Transverse colon (tissue), 4 donors: ENCODE measurements at regions not wholly inside any gene's neighbourhood (a gene's known extent, or its start where the extent isn't known, plus 50 kb on each side); places are given as distances from the start of the nearest gene placed in this dataset.

Source experiments
- DNase-seq: peaks from one replicate; pipeline ENCODE4 v3.0.0-alpha.2; 2019
- H3K27ac ChIP-seq, 4 donors: fragments of 200-600 bp; sonication (generic); 2 replicates each; pipeline ENCODE4 v1.5.1; 2016 to 2018; ENCODE audit warnings: inconsistent platforms in 4 of 4
- H3K27me3 ChIP-seq: fragments of 200-600 bp; sonication (generic); 2 replicates; pipeline ENCODE4 v1.5.1; 2017; ENCODE audit warnings: inconsistent platforms
- H3K36me3 ChIP-seq, 4 donors: fragments of 200-600 bp; sonication (generic); 2 replicates each; pipeline ENCODE4 v1.5.1; 2017 to 2019; ENCODE audit warnings: inconsistent platforms in 4 of 4
- H3K4me1 ChIP-seq, 4 donors: fragments of 200-600 bp; sonication (generic); 2 replicates each; pipeline ENCODE4 v1.5.1; 2017 to 2020; ENCODE audit warnings: inconsistent platforms in 4 of 4
- H3K4me3 ChIP-seq, 4 donors: fragments of 200-600 bp; sonication (generic); 1 replicate in 1 of 4; 2 replicates in 3 of 4; pipeline versions ENCODE4 v1.5.1 to v1.6.1; 2017 to 2019; ENCODE audit warnings: inconsistent platforms in 4 of 4
- H3K9me3 ChIP-seq, 2 donors: fragments of 200-600 bp; sonication (generic); 2 replicates each; pipeline ENCODE4 v1.5.1; 2017 to 2019; ENCODE audit warnings: inconsistent platforms in 2 of 2
- EP300 ChIP-seq: sonication (generic); formaldehyde crosslinking; IDR thresholded peaks from one replicate; pipeline ENCODE4 v1.6.1; 2017; ENCODE audit warnings: antibody characterized with exemption, low read depth
- POLR2A ChIP-seq: fragments of 450-650 bp; IDR thresholded peaks from one replicate; pipeline ENCODE4 v1.6.1; 2016; ENCODE audit warnings: antibody characterized with exemption, mild to moderate bottlenecking, moderate library complexity
- POLR2AphosphoS5 ChIP-seq, 3 donors: sonication (generic); formaldehyde crosslinking; IDR thresholded peaks; one replicate each; pipeline ENCODE4 v1.6.1; 2016; ENCODE audit warnings: antibody characterized with exemption in 3 of 3
- WGBS, 2 donors: methylation state at CpG; one replicate each; pipeline ENCODE4 v1.1.5; 2018; ENCODE audit warnings: low coverage in 1 of 2; 5-methylcytosine and 5-hydroxymethylcytosine counted together
- in situ Hi-C, 4 donors: fragments of 200-750 bp; cut with MboI; loops; one replicate each; pipeline versions ENCODE4 v1.15.0 to v1.15.1; 2017; ENCODE audit warnings: low sequenced_read_pairs in 3 of 4, low pct_ligation_motif_present in 1 of 4, low pct_unique_long_range_greater_than_20kb in 1 of 4
- intact Hi-C: fragments of 100-400 bp; cut with DNase I; formaldehyde crosslinking; loops from one replicate; pipeline ENCODE4 v1.15.1; 2023; ENCODE audit warnings: low total_unique reads
- TF ChIP-seq, protein P1 (sequence below), 5 experiments: fragments of 200-600 bp in 3 of 5; fragments of 450-650 bp in 2 of 5; sonication (generic) in 3 of 5; IDR thresholded peaks; 1 replicate in 2 of 5; 2 replicates in 3 of 5; pipeline ENCODE4 v1.5.1; 2016 to 2017; ENCODE audit warnings: antibody characterized with exemption in 5 of 5, inconsistent platforms in 3 of 5, mild to moderate bottlenecking in 2 of 5, moderate library complexity in 1 of 5

DNA sequence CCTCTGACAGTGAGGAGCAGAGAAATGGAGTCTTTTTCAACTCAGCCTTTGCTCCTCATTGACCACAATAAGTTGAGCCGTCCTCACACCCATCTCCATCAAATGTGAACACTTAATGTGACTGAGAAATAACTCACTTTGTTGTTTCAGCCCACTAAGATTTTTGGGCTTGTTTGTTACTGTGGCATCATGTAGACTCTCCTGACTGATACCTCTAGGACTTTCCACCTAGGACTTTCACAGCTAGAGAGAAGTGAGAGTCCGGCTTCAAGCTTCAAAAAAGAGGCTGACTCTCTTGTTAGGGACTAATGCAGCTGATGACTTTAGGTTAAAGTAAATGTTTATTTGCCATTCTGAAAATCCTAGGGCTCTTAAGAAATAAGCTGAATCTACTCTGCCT lies 435.0 kb downstream of the TMEM114 start:
- no peak for DNase-seq
- Histone ChIP-seq H3K36me3 (no peaks in the 10 kb centered on the region), H3K4me3 (no peak overlapping the region), H3K9me3 (no peaks in the 10 kb centered on the region), H3K27ac (no peak overlapping the region), H3K4me1 (no peaks in the 10 kb centered on the region), H3K27me3 (no peaks in the 10 kb centered on the region)
- intact Hi-C loops (no loop called here), in situ Hi-C loops (loop anchor here in 2 of 4 donors (25.0 kb wide), 2 partner anchors 768 to 1468 kb away; no protein-coding TSS in a partner anchor)
- 83% methylated on average over 2 of the region's 2 CpGs; no CpG with 5 or more reads in 1 of the 2 donors for WGBS, 2 donors
- TF ChIP-seq POLR2AphosphoS5 (IDR thresholded peaks at IDR 0.05): no peak
- TF ChIP-seq POLR2A: no peak
- no peak for TF ChIP-seq EP300
- TF ChIP-seq, protein P1, sequence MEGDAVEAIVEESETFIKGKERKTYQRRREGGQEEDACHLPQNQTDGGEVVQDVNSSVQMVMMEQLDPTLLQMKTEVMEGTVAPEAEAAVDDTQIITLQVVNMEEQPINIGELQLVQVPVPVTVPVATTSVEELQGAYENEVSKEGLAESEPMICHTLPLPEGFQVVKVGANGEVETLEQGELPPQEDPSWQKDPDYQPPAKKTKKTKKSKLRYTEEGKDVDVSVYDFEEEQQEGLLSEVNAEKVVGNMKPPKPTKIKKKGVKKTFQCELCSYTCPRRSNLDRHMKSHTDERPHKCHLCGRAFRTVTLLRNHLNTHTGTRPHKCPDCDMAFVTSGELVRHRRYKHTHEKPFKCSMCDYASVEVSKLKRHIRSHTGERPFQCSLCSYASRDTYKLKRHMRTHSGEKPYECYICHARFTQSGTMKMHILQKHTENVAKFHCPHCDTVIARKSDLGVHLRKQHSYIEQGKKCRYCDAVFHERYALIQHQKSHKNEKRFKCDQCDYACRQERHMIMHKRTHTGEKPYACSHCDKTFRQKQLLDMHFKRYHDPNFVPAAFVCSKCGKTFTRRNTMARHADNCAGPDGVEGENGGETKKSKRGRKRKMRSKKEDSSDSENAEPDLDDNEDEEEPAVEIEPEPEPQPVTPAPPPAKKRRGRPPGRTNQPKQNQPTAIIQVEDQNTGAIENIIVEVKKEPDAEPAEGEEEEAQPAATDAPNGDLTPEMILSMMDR (IDR thresholded peaks at IDR 0.05): no peak

DNA sequence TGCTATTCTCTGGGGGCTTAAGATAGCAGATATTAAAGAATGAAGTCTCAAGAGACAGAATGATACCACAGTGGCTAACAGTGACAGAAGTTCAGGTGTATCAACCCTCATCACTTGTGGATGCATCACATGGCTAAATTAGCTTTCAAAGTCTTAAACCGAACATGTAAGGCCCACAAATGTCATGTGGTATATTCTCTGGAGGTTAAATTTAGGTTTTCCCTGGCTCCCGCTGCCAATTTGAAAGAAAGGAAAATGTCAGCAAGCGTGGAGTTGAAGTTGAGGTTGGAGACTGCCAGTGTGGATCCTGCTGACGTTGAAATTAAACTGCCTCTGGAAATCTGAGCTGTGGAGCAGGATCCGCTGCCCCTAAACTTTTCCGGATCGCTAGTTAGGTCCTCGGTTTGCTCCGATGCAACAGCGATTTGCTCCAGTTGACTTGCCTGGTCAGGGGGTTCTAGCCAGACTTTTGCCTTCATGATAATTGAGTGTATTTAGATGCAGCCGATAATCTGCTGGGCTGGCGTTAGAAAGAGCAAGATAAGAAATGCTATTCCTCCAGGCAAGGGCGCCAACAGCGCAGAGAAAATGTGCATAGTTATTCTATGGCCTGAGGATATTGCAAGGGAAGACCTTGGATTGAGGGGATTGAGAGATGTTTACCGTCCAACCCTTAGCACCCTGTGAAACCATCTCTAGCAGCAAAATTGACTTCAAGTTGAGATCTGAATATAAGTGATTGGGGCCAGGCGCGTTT lies 443.9 kb downstream of the TMEM114 start:
- Histone ChIP-seq H3K4me3 (no peak overlapping the region), H3K27ac (no peak overlapping the region), H3K4me1 (no peaks in the 10 kb centered on the region), H3K27me3 (no peaks in the 10 kb centered on the region), H3K9me3 (no peaks in the 10 kb centered on the region), H3K36me3 (no peaks in the 10 kb centered on the region)
- 77 to 92% methylated on average over 3 to 17 of the region's 17 CpGs for WGBS, 2 donors
- DNase-seq: no peak
- intact Hi-C loops (no loop called here), in situ Hi-C loops (no loop called here)
- TF ChIP-seq POLR2AphosphoS5 (IDR thresholded peaks at IDR 0.05): no peak
- TF ChIP-seq, protein P1 (IDR thresholded peaks at IDR 0.05): no peak
- no peak for TF ChIP-seq POLR2A
- no peak for TF ChIP-seq EP300

DNA sequence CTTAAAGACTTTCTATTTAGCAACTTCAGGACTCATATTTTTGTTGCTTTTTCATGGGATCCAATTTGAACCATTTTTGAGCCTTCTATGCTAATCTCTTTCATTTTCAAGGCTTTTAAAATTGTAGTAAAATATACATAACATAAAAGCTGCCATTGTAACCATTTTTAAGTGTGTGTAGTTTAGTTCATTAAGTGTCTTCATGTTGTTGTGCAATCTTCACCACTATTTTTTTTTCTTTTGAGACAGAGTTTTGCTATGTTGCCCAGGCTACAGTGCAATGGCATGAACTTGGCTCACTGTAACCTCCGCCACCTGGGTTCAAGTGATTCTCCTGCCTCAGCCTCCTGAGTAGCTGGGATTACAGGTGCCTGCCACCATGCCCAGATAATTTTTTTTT lies 451.6 kb downstream of the TMEM114 start:
- Histone ChIP-seq H3K4me1 (no peaks in the 10 kb centered on the region), H3K27me3 (no peaks in the 10 kb centered on the region), H3K9me3 (no peaks in the 10 kb centered on the region), H3K4me3 (no peak overlapping the region), H3K36me3 (no peaks in the 10 kb centered on the region), H3K27ac (no peak overlapping the region)
- DNase-seq: no peak
- intact Hi-C loops: no loop called here
- in situ Hi-C loops: no loop called here
- 81% methylated on average over 1 of the region's 1 CpG; no CpG with 5 or more reads in 1 of the 2 donors for WGBS, 2 donors
- no peak for TF ChIP-seq EP300
- TF ChIP-seq POLR2A: no peak
- no peak for TF ChIP-seq POLR2AphosphoS5 (IDR thresholded peaks at IDR 0.05)
- TF ChIP-seq, protein P1 (IDR thresholded peaks at IDR 0.05): no peak

DNA sequence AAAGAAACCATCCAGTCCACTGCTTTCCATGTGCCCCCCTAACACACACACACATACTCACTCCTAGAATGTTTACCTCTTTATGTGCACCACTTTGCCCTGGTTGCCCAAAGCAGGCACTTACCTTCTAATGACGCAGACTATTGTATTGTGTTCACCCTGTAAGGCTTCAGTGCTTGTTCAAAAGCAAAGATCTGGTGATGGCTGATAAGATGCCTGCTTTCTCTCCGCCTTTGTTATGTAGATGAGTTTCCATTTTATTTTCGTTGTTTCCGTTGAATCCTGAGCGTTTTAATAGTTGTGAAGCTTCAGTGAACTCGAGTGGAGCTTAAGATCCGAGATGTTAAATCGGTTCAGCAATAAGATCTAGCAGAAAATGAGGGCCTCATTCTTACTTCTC lies 452.7 kb downstream of the TMEM114 start:
- TF ChIP-seq POLR2AphosphoS5 (IDR thresholded peaks at IDR 0.05) (no peak), EP300 (no peak)
- TF ChIP-seq, protein P1 (IDR thresholded peaks at IDR 0.05): no peak
- H3K27ac ChIP-seq: no peak overlapping the region
- intact Hi-C loops (no loop called here), in situ Hi-C loops (no loop called here)
- H3K4me1 ChIP-seq: no peaks in the 10 kb centered on the region
- no peak for DNase-seq
- H3K9me3 ChIP-seq: no peaks in the 10 kb centered on the region
- H3K27me3 ChIP-seq: no peaks in the 10 kb centered on the region
- no peak overlapping the region for H3K4me3 ChIP-seq
- 62 to 67% methylated on average over 8 of the region's 8 CpGs for WGBS, 2 donors
- no peaks in the 10 kb centered on the region for H3K36me3 ChIP-seq
